ENCODE measurements at regions not wholly inside any gene's neighbourhood (a gene's known extent, or its start where the extent isn't known, plus 50 kb on each side); places are given as distances from the start of the nearest gene placed in this dataset.
"Not testable (repeated sequence)": the region's sequence is repeated elsewhere in the genome, so short reads cannot be mapped to it uniquely, and the experiment has no call there.

- DNase-seq (no peak), FAIRE-seq (no peak)
- Histone ChIP-seq H3K27ac (ENCODE audit: low read depth in 1 of 3, low read length in 2 of 3) (no peak overlapping the region), H3K36me3 (ENCODE audit: control insufficient read depth in 3 of 3, insufficient read depth in 2 of 3, low read depth in 1 of 3, low read length in 3 of 3) (no peaks in the 10 kb centered on the region), H3K9me3 (ENCODE audit: control insufficient read depth in 2 of 2, insufficient read depth in 1 of 2, low read depth in 1 of 2, low read length in 1 of 2) (peaks cover 0 to 9% of the 10 kb centered on the region in 2 donors), H3K27me3 (ENCODE audit: control insufficient read depth in 3 of 3, insufficient read depth in 3 of 3, low read length in 3 of 3) (no peaks in the 10 kb centered on the region), H3K4me1 (ENCODE audit: control insufficient read depth in 3 of 3, insufficient read depth in 2 of 3, low read depth in 1 of 3, low read length in 2 of 3) (peaks cover 0 to 7% (median 3%) of the 10 kb centered on the region in 3 donors), H3K4me3 (ENCODE audit: low read depth in 1 of 3, low read length in 3 of 3) (no peak overlapping the region)
- 89 to 96% (median 93%) methylated on average over 6 of the region's 6 CpGs for WGBS, 3 donors
Observed at GRCh38 chr3:66827726-66828125, 170.4 kb upstream of the KBTBD8 start.

DNA sequence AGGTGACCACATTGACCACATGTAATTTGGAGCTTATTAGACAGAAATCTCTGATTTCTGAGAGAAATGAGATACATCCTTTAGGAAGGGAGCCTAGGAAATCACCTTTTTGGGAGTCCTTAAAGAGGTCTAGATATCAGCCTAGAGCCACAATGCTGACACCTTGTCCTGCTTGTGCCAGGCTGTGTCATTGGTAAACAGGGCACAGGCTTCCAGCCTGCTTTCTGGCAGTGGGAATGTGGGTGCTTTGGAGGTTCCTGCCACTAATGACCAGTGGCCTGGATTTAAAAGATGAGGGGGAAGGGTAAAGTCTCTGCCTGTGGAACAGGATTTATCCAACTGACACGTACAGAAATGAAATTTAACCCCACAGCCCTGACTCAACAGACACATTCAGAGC lies 169.8 kb upstream of the KBTBD8 start:
- FAIRE-seq, result no peak
- DNase-seq, result no peak
- H3K27ac ChIP-seq (ENCODE audit: low read depth in 1 of 3, low read length in 2 of 3), result no peak overlapping the region
- no peaks in the 10 kb centered on the region for H3K27me3 ChIP-seq (ENCODE audit: control insufficient read depth in 3 of 3, insufficient read depth in 3 of 3, low read length in 3 of 3)
- H3K36me3 ChIP-seq (ENCODE audit: control insufficient read depth in 3 of 3, insufficient read depth in 2 of 3, low read depth in 1 of 3, low read length in 3 of 3), result no peaks in the 10 kb centered on the region
- H3K9me3 ChIP-seq (ENCODE audit: control insufficient read depth in 2 of 2, insufficient read depth in 1 of 2, low read depth in 1 of 2, low read length in 1 of 2), result peaks cover 0 to 9% of the 10 kb centered on the region in 2 donors
- no peak overlapping the region for H3K4me3 ChIP-seq (ENCODE audit: low read depth in 1 of 3, low read length in 3 of 3)
- peaks cover 0 to 7% (median 3%) of the 10 kb centered on the region in 3 donors for H3K4me1 ChIP-seq (ENCODE audit: control insufficient read depth in 3 of 3, insufficient read depth in 2 of 3, low read depth in 1 of 3, low read length in 2 of 3)
- 48 to 63% (median 50%) methylated on average over 1 of the region's 1 CpG for WGBS, 3 donors

DNA sequence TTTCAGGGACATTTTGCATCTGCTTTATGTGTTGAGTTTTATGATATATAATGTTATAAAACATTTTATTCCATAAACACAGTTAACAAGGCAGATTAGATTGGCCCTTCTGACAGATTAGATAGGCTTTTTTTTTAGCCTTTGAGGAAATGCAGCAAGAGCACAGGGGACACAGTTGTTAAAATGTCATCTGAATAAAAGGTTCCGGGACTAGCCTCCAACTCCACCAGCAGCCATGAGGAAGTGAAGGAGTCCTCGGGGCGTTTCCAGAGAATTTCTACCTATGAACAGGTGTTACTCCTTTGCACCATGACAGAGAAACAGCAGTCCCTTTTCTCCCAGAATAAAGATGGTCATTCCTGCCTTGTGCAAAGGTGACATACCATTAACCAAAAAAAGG lies 167.8 kb upstream of the KBTBD8 start:
- 16 to 46% (median 36%) methylated on average over 3 of the region's 3 CpGs for WGBS, 3 donors
- Histone ChIP-seq H3K27ac (ENCODE audit: low read depth in 1 of 3, low read length in 2 of 3) (no peak overlapping the region), H3K4me1 (ENCODE audit: control insufficient read depth in 3 of 3, insufficient read depth in 2 of 3, low read depth in 1 of 3, low read length in 2 of 3) (peaks cover 0 to 4% (median under 1%) of the 10 kb centered on the region in 3 donors), H3K9me3 (ENCODE audit: control insufficient read depth in 2 of 2, insufficient read depth in 1 of 2, low read depth in 1 of 2, low read length in 1 of 2) (peaks cover 0 to 9% of the 10 kb centered on the region in 2 donors), H3K4me3 (ENCODE audit: low read depth in 1 of 3, low read length in 3 of 3) (no peak overlapping the region), H3K36me3 (ENCODE audit: control insufficient read depth in 3 of 3, insufficient read depth in 2 of 3, low read depth in 1 of 3, low read length in 3 of 3) (no peaks in the 10 kb centered on the region), H3K27me3 (ENCODE audit: control insufficient read depth in 3 of 3, insufficient read depth in 3 of 3, low read length in 3 of 3) (no peaks in the 10 kb centered on the region)
- DNase-seq, result peak; percentile 41 to 84
- no peak for FAIRE-seq

GRCh38 chr3:66831931-66832330 lies 166.2 kb upstream of the KBTBD8 start:
- H3K27ac ChIP-seq (ENCODE audit: low read depth in 1 of 3, low read length in 2 of 3), result no peak overlapping the region
- no peaks in the 10 kb centered on the region for H3K27me3 ChIP-seq (ENCODE audit: control insufficient read depth in 3 of 3, insufficient read depth in 3 of 3, low read length in 3 of 3)
- DNase-seq (no peak), FAIRE-seq (no peak)
- no peak overlapping the region for H3K4me3 ChIP-seq (ENCODE audit: low read depth in 1 of 3, low read length in 3 of 3)
- no peaks in the 10 kb centered on the region for H3K36me3 ChIP-seq (ENCODE audit: control insufficient read depth in 3 of 3, insufficient read depth in 2 of 3, low read depth in 1 of 3, low read length in 3 of 3)
- WGBS, 3 donors, result 92 to 93% (median 92%) methylated on average over 1 of the region's 1 CpG
- peaks cover 0 to 9% of the 10 kb centered on the region in 2 donors for H3K9me3 ChIP-seq (ENCODE audit: control insufficient read depth in 2 of 2, insufficient read depth in 1 of 2, low read depth in 1 of 2, low read length in 1 of 2)
- peaks cover 0 to 3% (median 0%) of the 10 kb centered on the region in 3 donors for H3K4me1 ChIP-seq (ENCODE audit: control insufficient read depth in 3 of 3, insufficient read depth in 2 of 3, low read depth in 1 of 3, low read length in 2 of 3)

DNA sequence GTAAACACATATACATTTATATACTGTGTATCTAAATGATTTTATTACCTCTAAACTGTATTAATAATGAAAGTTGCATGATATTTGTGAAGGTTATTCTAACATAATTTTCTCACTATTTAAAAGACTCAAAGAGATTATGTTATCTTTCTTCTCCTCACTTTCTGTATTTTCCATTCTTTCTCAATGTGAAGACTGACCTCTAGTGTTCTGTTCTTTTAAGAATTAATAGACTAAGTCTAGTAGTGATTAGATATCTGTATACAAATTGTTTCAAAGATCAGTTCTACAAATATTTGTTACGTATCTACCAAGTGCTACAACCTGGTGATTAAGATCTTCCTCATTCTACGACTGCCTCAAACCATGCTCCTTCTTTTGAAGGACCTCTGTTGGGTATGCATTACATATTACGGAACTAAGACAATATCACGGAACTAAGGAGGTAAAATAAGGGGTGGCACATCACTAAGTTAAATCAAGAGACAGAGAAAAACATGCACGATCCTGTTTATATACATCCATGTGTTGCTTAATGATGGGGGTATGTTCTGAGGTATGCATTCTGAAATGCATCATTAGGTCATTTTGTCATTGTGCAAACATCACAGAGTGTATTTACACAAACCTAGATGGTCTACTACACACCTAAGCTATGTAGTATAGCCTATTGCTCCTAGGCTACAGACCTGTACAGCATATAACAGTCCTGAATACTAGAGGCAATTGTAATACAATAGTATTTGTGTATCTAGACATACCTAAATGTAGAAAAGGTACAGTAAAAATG lies 161.5 kb upstream of the KBTBD8 start:
- peaks cover 0 to 9% of the 10 kb centered on the region in 2 donors for H3K9me3 ChIP-seq (ENCODE audit: control insufficient read depth in 2 of 2, insufficient read depth in 1 of 2, low read depth in 1 of 2, low read length in 1 of 2)
- H3K36me3 ChIP-seq (ENCODE audit: control insufficient read depth in 3 of 3, insufficient read depth in 2 of 3, low read depth in 1 of 3, low read length in 3 of 3), result no peaks in the 10 kb centered on the region
- no peak overlapping the region for H3K27ac ChIP-seq (ENCODE audit: low read depth in 1 of 3, low read length in 2 of 3)
- peaks cover 0 to 3% (median 0%) of the 10 kb centered on the region in 3 donors for H3K4me1 ChIP-seq (ENCODE audit: control insufficient read depth in 3 of 3, insufficient read depth in 2 of 3, low read depth in 1 of 3, low read length in 2 of 3)
- no peak overlapping the region for H3K4me3 ChIP-seq (ENCODE audit: low read depth in 1 of 3, low read length in 3 of 3)
- WGBS, 3 donors, result 58 to 73% (median 62%) methylated on average over 5 of the region's 5 CpGs
- peak in 1 of 2 donors; percentile 34 for DNase-seq
- peak; percentile 26 for FAIRE-seq
- no peaks in the 10 kb centered on the region for H3K27me3 ChIP-seq (ENCODE audit: control insufficient read depth in 3 of 3, insufficient read depth in 3 of 3, low read length in 3 of 3)

DNA sequence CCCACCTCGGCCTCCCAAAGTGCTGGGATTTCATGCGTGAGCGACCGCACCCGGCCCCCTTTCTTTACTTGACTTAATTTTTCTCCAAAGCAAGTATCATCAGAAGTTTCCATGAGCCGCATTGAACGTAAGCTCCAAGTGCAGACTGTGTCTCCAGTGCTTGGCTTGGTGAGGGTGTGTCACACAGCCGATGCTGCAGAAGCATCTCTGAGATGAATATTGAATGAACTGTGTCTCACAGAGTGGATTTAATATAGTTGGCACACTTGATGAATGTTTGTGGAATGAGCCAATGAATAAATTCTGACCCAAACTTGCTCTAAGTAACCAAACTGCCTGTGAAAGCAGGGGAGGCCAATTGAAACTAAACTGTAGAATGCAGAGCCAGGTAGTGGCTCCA lies 159.4 kb upstream of the KBTBD8 start:
- Histone ChIP-seq H3K4me3 (ENCODE audit: low read depth in 1 of 3, low read length in 3 of 3) (no peak overlapping the region), H3K4me1 (ENCODE audit: control insufficient read depth in 3 of 3, insufficient read depth in 2 of 3, low read depth in 1 of 3, low read length in 2 of 3) (peaks cover 0 to 3% (median 0%) of the 10 kb centered on the region in 3 donors), H3K9me3 (ENCODE audit: control insufficient read depth in 2 of 2, insufficient read depth in 1 of 2, low read depth in 1 of 2, low read length in 1 of 2) (peaks cover 0 to 3% of the 10 kb centered on the region in 2 donors), H3K27me3 (ENCODE audit: control insufficient read depth in 3 of 3, insufficient read depth in 3 of 3, low read length in 3 of 3) (no peaks in the 10 kb centered on the region), H3K27ac (ENCODE audit: low read depth in 1 of 3, low read length in 2 of 3) (no peak overlapping the region), H3K36me3 (ENCODE audit: control insufficient read depth in 3 of 3, insufficient read depth in 2 of 3, low read depth in 1 of 3, low read length in 3 of 3) (no peaks in the 10 kb centered on the region)
- WGBS, 3 donors, result 94 to 96% (median 96%) methylated on average over 8 of the region's 8 CpGs
- DNase-seq (no peak), FAIRE-seq (no peak)

DNA sequence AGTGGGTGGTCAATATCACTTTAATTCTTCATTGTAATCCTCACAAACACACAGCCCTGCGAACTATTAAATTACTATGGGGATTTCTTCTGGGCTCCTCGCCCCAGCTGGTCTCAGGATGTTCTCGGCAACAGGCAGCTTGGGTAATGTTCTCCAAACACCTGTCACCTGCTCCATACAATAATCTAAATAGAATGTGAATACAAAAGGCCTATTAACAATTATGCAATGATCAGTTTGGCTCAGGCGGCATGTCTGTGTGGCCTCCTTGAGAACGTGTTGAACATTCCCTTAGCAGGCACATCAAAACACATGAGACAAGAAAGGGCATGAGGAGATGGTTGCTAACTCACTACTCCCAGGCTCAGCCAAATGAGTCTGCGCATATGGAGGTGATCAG lies 158.6 kb upstream of the KBTBD8 start:
- 37 to 74% (median 52%) methylated on average over 6 of the region's 6 CpGs for WGBS, 3 donors
- H3K27me3 ChIP-seq (ENCODE audit: control insufficient read depth in 3 of 3, insufficient read depth in 3 of 3, low read length in 3 of 3), result no peaks in the 10 kb centered on the region
- peaks cover 0 to 3% (median 0%) of the 10 kb centered on the region in 3 donors for H3K4me1 ChIP-seq (ENCODE audit: control insufficient read depth in 3 of 3, insufficient read depth in 2 of 3, low read depth in 1 of 3, low read length in 2 of 3)
- DNase-seq, result no peak
- no peak overlapping the region for H3K4me3 ChIP-seq (ENCODE audit: low read depth in 1 of 3, low read length in 3 of 3)
- FAIRE-seq, result no peak
- H3K36me3 ChIP-seq (ENCODE audit: control insufficient read depth in 3 of 3, insufficient read depth in 2 of 3, low read depth in 1 of 3, low read length in 3 of 3), result no peaks in the 10 kb centered on the region
- no peak overlapping the region for H3K27ac ChIP-seq (ENCODE audit: low read depth in 1 of 3, low read length in 2 of 3)
- peaks cover 0 to 3% of the 10 kb centered on the region in 2 donors for H3K9me3 ChIP-seq (ENCODE audit: control insufficient read depth in 2 of 2, insufficient read depth in 1 of 2, low read depth in 1 of 2, low read length in 1 of 2)

GRCh38 chr3:66842761-66843464 lies 155.2 kb upstream of the KBTBD8 start:
- not testable (repeated sequence) for H3K4me3 ChIP-seq (ENCODE audit: low read depth in 1 of 3, low read length in 3 of 3); H3K27me3 ChIP-seq (ENCODE audit: control insufficient read depth in 3 of 3, insufficient read depth in 3 of 3, low read length in 3 of 3); H3K36me3 ChIP-seq (ENCODE audit: control insufficient read depth in 3 of 3, insufficient read depth in 2 of 3, low read depth in 1 of 3, low read length in 3 of 3); H3K27ac ChIP-seq (ENCODE audit: low read depth in 1 of 3, low read length in 2 of 3); DNase-seq; H3K4me1 ChIP-seq (ENCODE audit: control insufficient read depth in 3 of 3, insufficient read depth in 2 of 3, low read depth in 1 of 3, low read length in 2 of 3); FAIRE-seq; H3K9me3 ChIP-seq (ENCODE audit: control insufficient read depth in 2 of 2, insufficient read depth in 1 of 2, low read depth in 1 of 2, low read length in 1 of 2)
- 81 to 87% (median 83%) methylated on average over 18 of the region's 18 CpGs for WGBS, 3 donors

Measured in small intestine (tissue), 7 donors.